H1 (cell line): ENCODE measurements at regions not wholly inside any gene's neighbourhood (a gene's known extent, or its start where the extent isn't known, plus 50 kb on each side); places are given as distances from the start of the nearest gene placed in this dataset.

Source experiments
- CHD2 ChIP-seq: IDR thresholded peaks from 2 replicates; pipeline ENCODE4 v1.6.1; 2012; ENCODE audit warnings: low read length, improper control_type of control experiment
- CTCF ChIP-seq, 3 experiments: IDR thresholded peaks; 1 replicate in 2 of 3; 2 replicates in 1 of 3; pipeline versions ENCODE4 v1.5.1 to v1.6.1; 2011; ENCODE audit warnings: low read length in 3 of 3, mild to moderate bottlenecking in 3 of 3, inconsistent platforms in 2 of 3, low read depth in 1 of 3, moderate library complexity in 1 of 3; ENCODE audit not compliant: insufficient read depth in 1 of 3; ENCODE audit errors: control extremely low read depth in 1 of 3
- EP300 ChIP-seq, 2 experiments: IDR thresholded peaks; 1 replicate in 1 of 2; 2 replicates in 1 of 2; pipeline ENCODE4 v1.6.1; 2011 to 2012; ENCODE audit warnings: low read depth in 2 of 2, low read length in 2 of 2, mild to moderate bottlenecking in 2 of 2, borderline replicate concordance in 1 of 2, inconsistent platforms in 1 of 2, moderate library complexity in 1 of 2
- EZH2 ChIP-seq: fragments of 200-600 bp; sonication (generic); IDR thresholded peaks from 2 replicates; pipeline ENCODE4 v1.7.1; 2012; ENCODE audit warnings: low read depth, mild to moderate bottlenecking, moderate library complexity, low read length, inconsistent platforms; ENCODE audit not compliant: severe bottlenecking
- GABPA ChIP-seq: IDR thresholded peaks from 2 replicates; pipeline ENCODE4 v1.6.1; 2011; ENCODE audit warnings: mild to moderate bottlenecking, low read length, moderate library complexity, borderline replicate concordance; ENCODE audit not compliant: insufficient read depth
- JUN ChIP-seq: IDR thresholded peaks from 2 replicates; pipeline ENCODE4 v1.6.1; 2011; ENCODE audit warnings: low read depth, mild to moderate bottlenecking, improper control_type of control experiment, low read length
- NRF1 ChIP-seq: IDR thresholded peaks from 2 replicates; pipeline ENCODE4 v1.6.1; 2011; ENCODE audit warnings: mild to moderate bottlenecking, low read depth, low read length, improper control_type of control experiment
- POLR2A ChIP-seq, 2 experiments: IDR thresholded peaks; 1 replicate in 1 of 2; 2 replicates in 1 of 2; pipeline ENCODE4 v1.6.1; 2011; ENCODE audit warnings: low read depth in 2 of 2, low read length in 2 of 2, mild to moderate bottlenecking in 2 of 2; ENCODE audit errors: control extremely low read depth in 1 of 2
- POLR2AphosphoS5 ChIP-seq: IDR thresholded peaks from 2 replicates; pipeline ENCODE4 v1.6.1; 2011; ENCODE audit warnings: low read depth, low read length
- SIX5 ChIP-seq: IDR thresholded peaks from 2 replicates; pipeline ENCODE4 v1.6.1; 2011; ENCODE audit warnings: mild to moderate bottlenecking, low read depth, low read length
- SUZ12 ChIP-seq: fragments of 200-600 bp; sonication (generic); IDR thresholded peaks from 2 replicates; pipeline ENCODE4 v1.6.1; 2012; ENCODE audit warnings: mild to moderate bottlenecking, inconsistent platforms, low read length, moderate library complexity, mixed read lengths
- TBP ChIP-seq: IDR thresholded peaks from 2 replicates; pipeline ENCODE4 v1.6.1; 2011; ENCODE audit warnings: low read depth, low read length, improper control_type of control experiment

GRCh38 chr6:105460860-105461259 is 58.0 kb upstream of the PREP start:
- no peak for TF ChIP-seq CTCF (IDR thresholded peaks at IDR 0.05; ENCODE audit: control extremely low read depth in 1 of 3, insufficient read depth in 1 of 3, low read depth in 1 of 3, low read length in 3 of 3)
- no peak for TF ChIP-seq SIX5
- no peak for TF ChIP-seq EP300 (IDR thresholded peaks at IDR 0.05; ENCODE audit: borderline replicate concordance in 1 of 2, low read depth in 2 of 2, low read length in 2 of 2)
- TF ChIP-seq JUN = no peak
- no peak for TF ChIP-seq POLR2AphosphoS5
- TF ChIP-seq TBP = no peak
- no peak for TF ChIP-seq GABPA
- TF ChIP-seq NRF1 = no peak
- no peak for TF ChIP-seq SUZ12
- TF ChIP-seq CHD2 = no peak
- no peak for TF ChIP-seq POLR2A (IDR thresholded peaks at IDR 0.05; ENCODE audit: control extremely low read depth in 1 of 2, low read depth in 2 of 2, low read length in 2 of 2)
- TF ChIP-seq EZH2 = no peak
